ENCODE measurements at regions not wholly inside any gene's neighbourhood (a gene's known extent, or its start where the extent isn't known, plus 50 kb on each side); places are given as distances from the start of the nearest gene placed in this dataset.

- no peak overlapping the region for H3K4me3 ChIP-seq (ENCODE audit: low read depth, low read length)
- whole genome bisulfite sequencing = 89% methylated on average over 3 of the region's 3 CpGs
- no peak overlapping the region for H3K27ac ChIP-seq (ENCODE audit: low read depth)
- no peaks in the 10 kb centered on the region for H3K4me1 ChIP-seq (ENCODE audit: insufficient read depth)
- no peaks in the 10 kb centered on the region for H3K36me3 ChIP-seq (ENCODE audit: insufficient read depth)
- DNase-seq (ENCODE audit: extremely low spot score) = no peak
Observed at GRCh38 chr1:162983671-162984425, 85.3 kb upstream of the RGS4 start.

DNA sequence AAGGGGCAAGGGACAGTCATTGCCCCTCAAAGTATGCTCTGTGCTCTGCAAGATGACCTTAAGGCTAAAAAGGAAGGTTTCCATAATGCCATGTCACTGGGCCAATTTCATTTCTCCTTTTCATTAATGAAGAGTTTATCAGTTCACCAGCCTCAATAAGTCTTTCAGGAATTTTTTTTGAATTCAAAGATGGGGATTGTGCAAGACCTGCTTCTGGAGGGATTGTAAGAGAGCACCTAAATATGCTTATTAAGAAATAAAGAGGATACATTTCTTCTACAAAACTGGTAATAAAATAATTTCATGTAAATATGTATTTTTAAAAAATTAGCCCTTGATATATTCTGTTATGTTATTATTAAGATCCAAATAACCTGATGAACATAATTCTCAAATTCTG, 86.8 kb upstream of the RGS4 start:
- Histone ChIP-seq H3K27ac (ENCODE audit: low read depth) (no peak overlapping the region), H3K36me3 (ENCODE audit: insufficient read depth) (no peaks in the 10 kb centered on the region), H3K4me3 (ENCODE audit: low read depth, low read length) (no peak overlapping the region), H3K4me1 (ENCODE audit: insufficient read depth) (no peaks in the 10 kb centered on the region)
- no peak for DNase-seq (ENCODE audit: extremely low spot score)

DNA sequence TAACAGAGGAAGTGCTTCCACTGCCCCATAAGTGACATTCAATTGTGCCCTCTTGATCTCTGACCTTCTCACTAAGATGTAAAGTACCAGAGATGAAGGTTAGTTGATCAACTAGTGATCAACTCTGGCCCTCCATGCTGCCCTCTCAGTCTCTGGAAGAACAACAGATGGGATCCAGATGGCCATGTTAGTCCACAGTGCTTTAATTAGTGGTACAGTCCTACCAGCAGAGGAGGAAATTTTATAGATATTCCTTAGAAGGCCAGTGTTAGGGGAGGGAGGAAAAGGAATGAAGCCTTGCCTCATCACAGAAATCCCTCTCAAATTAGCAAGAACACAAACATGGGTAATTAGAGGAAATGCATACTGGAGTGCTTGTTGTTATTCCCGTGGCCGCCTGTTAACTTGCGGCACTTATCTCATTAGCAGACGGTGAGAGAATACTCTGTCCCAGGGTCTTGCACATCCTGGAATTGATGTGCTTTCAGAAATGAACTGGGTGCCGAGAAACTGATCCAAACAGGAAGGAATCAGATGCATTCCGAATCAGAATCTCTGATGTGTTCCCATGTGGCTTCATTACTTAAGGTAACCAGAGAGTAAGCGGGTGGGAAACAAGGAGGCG, 91.1 kb upstream of the RGS4 start:
- H3K4me1 ChIP-seq (ENCODE audit: insufficient read depth) = no peaks in the 10 kb centered on the region
- H3K36me3 ChIP-seq (ENCODE audit: insufficient read depth) = no peaks in the 10 kb centered on the region
- no peak for DNase-seq (ENCODE audit: extremely low spot score)
- H3K4me3 ChIP-seq (ENCODE audit: low read depth, low read length) = no peak overlapping the region
- WGBS = 76% methylated on average over 8 of the region's 8 CpGs
- no peak overlapping the region for H3K27ac ChIP-seq (ENCODE audit: low read depth)

GRCh38 chr1:162976628-162977027, 92.5 kb upstream of the RGS4 start:
- Histone ChIP-seq H3K27ac (ENCODE audit: low read depth) (no peak overlapping the region), H3K4me3 (ENCODE audit: low read depth, low read length) (no peak overlapping the region), H3K36me3 (ENCODE audit: insufficient read depth) (no peaks in the 10 kb centered on the region), H3K4me1 (ENCODE audit: insufficient read depth) (no peaks in the 10 kb centered on the region)
- DNase-seq (ENCODE audit: extremely low spot score) = no peak
- 58% methylated on average over 3 of the region's 3 CpGs for WGBS

- H3K4me1 ChIP-seq (ENCODE audit: insufficient read depth) = no peaks in the 10 kb centered on the region
- H3K27ac ChIP-seq (ENCODE audit: low read depth) = no peak overlapping the region
- H3K4me3 ChIP-seq (ENCODE audit: low read depth, low read length) = no peak overlapping the region
- H3K36me3 ChIP-seq (ENCODE audit: insufficient read depth) = no peaks in the 10 kb centered on the region
- DNase-seq (ENCODE audit: extremely low spot score) = no peak
Observed at GRCh38 chr1:162974810-162975209, 94.4 kb upstream of the RGS4 start.

GRCh38 chr1:162973381-162973795, 95.8 kb upstream of the RGS4 start:
- no peaks in the 10 kb centered on the region for H3K4me1 ChIP-seq (ENCODE audit: insufficient read depth)
- H3K4me3 ChIP-seq (ENCODE audit: low read depth, low read length) = no peak overlapping the region
- no peaks in the 10 kb centered on the region for H3K36me3 ChIP-seq (ENCODE audit: insufficient read depth)
- H3K27ac ChIP-seq (ENCODE audit: low read depth) = no peak overlapping the region
- no peak for DNase-seq (ENCODE audit: extremely low spot score)

- H3K4me3 ChIP-seq (ENCODE audit: low read depth, low read length) = no peak overlapping the region
- H3K27ac ChIP-seq (ENCODE audit: low read depth) = no peak overlapping the region
- WGBS = 76% methylated on average over 4 of the region's 4 CpGs
- DNase-seq (ENCODE audit: extremely low spot score) = no peak
- no peaks in the 10 kb centered on the region for H3K36me3 ChIP-seq (ENCODE audit: insufficient read depth)
- H3K4me1 ChIP-seq (ENCODE audit: insufficient read depth) = no peaks in the 10 kb centered on the region
Observed at GRCh38 chr1:162972773-162973172, 96.4 kb upstream of the RGS4 start.

GRCh38 chr1:162970021-162970420, 99.1 kb upstream of the RGS4 start:
- no peak for DNase-seq (ENCODE audit: extremely low spot score)
- Histone ChIP-seq H3K4me1 (ENCODE audit: insufficient read depth) (no peaks in the 10 kb centered on the region), H3K36me3 (ENCODE audit: insufficient read depth) (no peaks in the 10 kb centered on the region), H3K4me3 (ENCODE audit: low read depth, low read length) (no peak overlapping the region), H3K27ac (ENCODE audit: low read depth) (no peak overlapping the region)
- WGBS = 51% methylated on average over 3 of the region's 3 CpGs

GRCh38 chr1:162966613-162967012, 102.5 kb upstream of the RGS4 start:
- DNase-seq (ENCODE audit: extremely low spot score) = no peak
- 29% methylated on average over 1 of the region's 1 CpG for WGBS
- H3K4me3 ChIP-seq (ENCODE audit: low read depth, low read length) = no peak overlapping the region
- no peaks in the 10 kb centered on the region for H3K4me1 ChIP-seq (ENCODE audit: insufficient read depth)
- no peaks in the 10 kb centered on the region for H3K36me3 ChIP-seq (ENCODE audit: insufficient read depth)
- no peak overlapping the region for H3K27ac ChIP-seq (ENCODE audit: low read depth)

DNA sequence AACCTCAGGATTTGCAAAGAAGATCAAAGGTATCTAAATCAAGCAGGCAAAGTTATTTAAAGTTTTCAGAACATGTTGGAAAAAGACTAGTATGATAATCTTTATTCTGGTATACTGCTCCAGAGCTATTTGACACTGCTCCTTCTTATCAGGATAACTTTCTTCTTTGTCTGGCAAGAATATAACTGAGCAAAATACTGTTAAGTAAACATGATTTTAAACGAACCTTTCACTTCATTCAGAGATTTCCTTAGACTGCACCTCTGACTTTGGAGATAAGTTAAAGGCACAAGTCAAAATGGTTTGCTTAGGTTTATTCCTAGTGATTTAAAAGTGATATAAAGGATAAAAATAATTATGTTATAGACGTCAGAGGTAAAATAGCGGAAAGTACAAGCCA, 103.9 kb upstream of the CCDC190 start:
- H3K36me3 ChIP-seq (ENCODE audit: insufficient read depth) = no peaks in the 10 kb centered on the region
- H3K4me3 ChIP-seq (ENCODE audit: low read depth, low read length) = no peak overlapping the region
- WGBS = 25% methylated on average over 3 of the region's 3 CpGs
- no peak overlapping the region for H3K27ac ChIP-seq (ENCODE audit: low read depth)
- DNase-seq (ENCODE audit: extremely low spot score) = no peak
- H3K4me1 ChIP-seq (ENCODE audit: insufficient read depth) = no peaks in the 10 kb centered on the region

- DNase-seq (ENCODE audit: extremely low spot score) = no peak
- no peaks in the 10 kb centered on the region for H3K36me3 ChIP-seq (ENCODE audit: insufficient read depth)
- no peaks in the 10 kb centered on the region for H3K4me1 ChIP-seq (ENCODE audit: insufficient read depth)
- WGBS = 67% methylated on average over 2 of the region's 2 CpGs
- H3K27ac ChIP-seq (ENCODE audit: low read depth) = no peak overlapping the region
- H3K4me3 ChIP-seq (ENCODE audit: low read depth, low read length) = no peak overlapping the region
Observed at GRCh38 chr1:162956922-162957321, 95.9 kb upstream of the CCDC190 start.

GRCh38 chr1:162954824-162955223, 93.8 kb upstream of the CCDC190 start:
- 96% methylated on average over 4 of the region's 4 CpGs for WGBS
- no peak for DNase-seq (ENCODE audit: extremely low spot score)
- Histone ChIP-seq H3K4me3 (ENCODE audit: low read depth, low read length) (no peak overlapping the region), H3K27ac (ENCODE audit: low read depth) (no peak overlapping the region), H3K36me3 (ENCODE audit: insufficient read depth) (no peaks in the 10 kb centered on the region), H3K4me1 (ENCODE audit: insufficient read depth) (no peaks in the 10 kb centered on the region)

DNA sequence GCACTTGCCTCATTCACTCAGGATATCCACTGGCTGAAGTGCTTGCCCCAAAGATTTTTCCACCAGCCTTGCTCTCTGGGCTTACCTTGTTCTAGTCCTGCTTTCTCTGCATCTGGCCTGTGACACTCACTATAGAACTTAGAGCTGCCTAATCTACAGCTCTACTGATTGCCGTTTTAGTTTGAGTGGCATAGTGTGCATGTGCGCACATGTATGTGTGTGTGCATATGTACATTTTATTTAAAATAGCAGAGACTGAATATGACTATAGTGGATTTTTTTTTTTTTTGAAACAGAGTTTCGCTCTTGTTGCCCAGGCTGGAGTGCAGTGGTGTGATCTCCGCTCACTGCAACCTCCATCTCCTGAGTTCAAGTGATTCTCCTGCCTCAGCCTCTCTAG, 92.0 kb upstream of the CCDC190 start:
- H3K4me3 ChIP-seq (ENCODE audit: low read depth, low read length) = no peak overlapping the region
- WGBS = 93% methylated on average over 4 of the region's 4 CpGs
- H3K4me1 ChIP-seq (ENCODE audit: insufficient read depth) = no peaks in the 10 kb centered on the region
- no peak overlapping the region for H3K27ac ChIP-seq (ENCODE audit: low read depth)
- H3K36me3 ChIP-seq (ENCODE audit: insufficient read depth) = no peaks in the 10 kb centered on the region
- no peak for DNase-seq (ENCODE audit: extremely low spot score)

DNA sequence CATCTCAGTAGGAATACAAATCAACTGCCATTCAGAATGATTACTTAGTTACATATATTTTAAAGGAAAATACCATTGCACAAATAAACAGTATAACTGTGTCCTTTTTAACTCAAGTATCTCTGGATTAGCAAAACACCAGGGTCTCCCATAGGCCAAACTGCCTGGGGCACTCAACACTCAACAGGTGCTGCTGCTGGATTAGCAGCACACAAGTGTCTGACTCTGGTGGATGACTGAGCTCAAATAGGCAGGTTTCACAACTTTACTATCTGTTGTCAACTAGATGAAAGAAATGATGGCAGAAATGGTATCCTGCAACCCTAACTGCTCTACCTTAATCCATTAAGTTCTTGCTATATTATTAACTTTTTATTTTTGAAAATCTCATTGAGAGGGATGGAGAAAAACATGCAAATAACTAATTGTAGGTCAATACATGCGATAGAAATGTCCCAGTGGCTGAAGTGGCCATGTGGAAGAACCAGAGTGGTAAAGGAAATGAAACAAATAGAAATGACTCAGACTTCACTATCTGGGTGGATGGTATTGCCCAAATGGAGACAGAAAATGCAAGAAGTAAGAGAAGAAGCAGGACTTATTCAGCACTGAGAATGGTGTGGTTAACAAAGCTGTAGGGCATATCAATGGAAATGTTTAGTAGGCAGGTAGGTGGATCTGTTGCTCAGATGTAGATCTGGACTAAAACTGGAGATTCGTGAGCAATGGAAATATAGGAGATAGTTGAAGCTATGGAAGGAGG, 90.8 kb upstream of the CCDC190 start:
- H3K4me1 ChIP-seq (ENCODE audit: insufficient read depth) = no peaks in the 10 kb centered on the region
- no peak for DNase-seq (ENCODE audit: extremely low spot score)
- H3K36me3 ChIP-seq (ENCODE audit: insufficient read depth) = no peaks in the 10 kb centered on the region
- no peak overlapping the region for H3K4me3 ChIP-seq (ENCODE audit: low read depth, low read length)
- H3K27ac ChIP-seq (ENCODE audit: low read depth) = no peak overlapping the region
- WGBS = 90% methylated on average over 2 of the region's 2 CpGs
